ENCODE measurements at regions not wholly inside any gene's neighbourhood (a gene's known extent, or its start where the extent isn't known, plus 50 kb on each side); places are given as distances from the start of the nearest gene placed in this dataset.

- TF ChIP-seq POLR2A (IDR thresholded peaks at IDR 0.05) (no peak), POLR2AphosphoS5 (IDR thresholded peaks at IDR 0.05) (no peak)
Measured at GRCh38 chrX:149259241-149259640, 245.9 kb downstream of the IDS start.

All from spleen (tissue), 3 donors.